H9 (cell line): ENCODE measurements at regions not wholly inside any gene's neighbourhood (a gene's known extent, or its start where the extent isn't known, plus 50 kb on each side); places are given as distances from the start of the nearest gene placed in this dataset.

Experiments
- DNase-seq: peaks from one replicate; pipeline ENCODE4 v3.0.0-alpha.2; 2017
- H2AFZ ChIP-seq: one replicate; pipeline ENCODE4 v1.6.1; 2013; ENCODE audit warnings: mild to moderate bottlenecking, low read length, control low read depth, moderate library complexity
- H2AK5ac ChIP-seq: 2 replicates; pipeline ENCODE4 v1.6.1; 2013; ENCODE audit warnings: low read length, control low read depth, mixed read lengths; ENCODE audit not compliant: insufficient read length
- H2BK120ac ChIP-seq: one replicate; pipeline ENCODE4 v1.6.1; 2013; ENCODE audit warnings: low read depth, mild to moderate bottlenecking, low read length, control low read depth, inconsistent platforms; ENCODE audit not compliant: poor library complexity, severe bottlenecking
- H2BK12ac ChIP-seq: 2 replicates; pipeline ENCODE4 v1.6.1; 2013; ENCODE audit warnings: low read length, control low read depth, mixed read lengths, low read depth; ENCODE audit not compliant: insufficient read length
- H2BK15ac ChIP-seq: 2 replicates; pipeline ENCODE4 v1.6.1; 2013; ENCODE audit warnings: low read depth, low read length, control low read depth
- H2BK20ac ChIP-seq: one replicate; pipeline ENCODE4 v1.6.1; 2013; ENCODE audit warnings: low read depth, mild to moderate bottlenecking, low read length, control low read depth, inconsistent platforms; ENCODE audit not compliant: poor library complexity, severe bottlenecking
- H2BK5ac ChIP-seq: 2 replicates; pipeline ENCODE4 v1.6.1; 2013; ENCODE audit warnings: low read length, control low read depth, mixed read lengths; ENCODE audit not compliant: insufficient read length
- H3K14ac ChIP-seq: 2 replicates; pipeline ENCODE4 v1.6.1; 2013; ENCODE audit warnings: low read length, control low read depth; ENCODE audit not compliant: insufficient read depth
- H3K18ac ChIP-seq: 2 replicates; pipeline ENCODE4 v1.6.1; 2013; ENCODE audit warnings: low read depth, mild to moderate bottlenecking, mixed read lengths, low read length, control low read depth; ENCODE audit not compliant: insufficient read length
- H3K23ac ChIP-seq: 2 replicates; pipeline ENCODE4 v1.6.1; 2013; ENCODE audit warnings: low read length, control low read depth, mixed read lengths, low read depth; ENCODE audit not compliant: insufficient read length
- H3K23me2 ChIP-seq: 2 replicates; pipeline ENCODE4 v1.6.1; 2013; ENCODE audit warnings: low read depth, mild to moderate bottlenecking, mixed read lengths, low read length, control low read depth; ENCODE audit not compliant: insufficient read length, poor library complexity, severe bottlenecking
- H3K27ac ChIP-seq: 2 replicates; pipeline ENCODE4 v1.5.1; 2013; ENCODE audit warnings: low read length, control low read depth, mixed read lengths, low read depth; ENCODE audit not compliant: insufficient read length
- H3K27me3 ChIP-seq: 2 replicates; pipeline ENCODE4 v1.6.1; 2013; ENCODE audit warnings: low read length, control low read depth, inconsistent platforms; ENCODE audit not compliant: insufficient read depth
- H3K4ac ChIP-seq: 2 replicates; pipeline ENCODE4 v1.6.1; 2013; ENCODE audit warnings: low read depth, mild to moderate bottlenecking, control low read depth, inconsistent platforms, low read length, moderate library complexity
- H3K4me1 ChIP-seq: 2 replicates; pipeline ENCODE4 v1.6.1; 2013; ENCODE audit warnings: low read length, control low read depth, inconsistent platforms; ENCODE audit not compliant: insufficient read depth
- H3K4me2 ChIP-seq: 2 replicates; pipeline ENCODE4 v1.6.1; 2013; ENCODE audit warnings: low read length, control low read depth, mixed read lengths; ENCODE audit not compliant: insufficient read length, insufficient read depth
- H3K56ac ChIP-seq: 2 replicates; pipeline ENCODE4 v1.6.1; 2013; ENCODE audit warnings: low read depth, mild to moderate bottlenecking, mixed read lengths, low read length, control low read depth; ENCODE audit not compliant: insufficient read length
- H3K79me1 ChIP-seq: 2 replicates; pipeline ENCODE4 v1.6.1; 2013; ENCODE audit warnings: low read depth, mild to moderate bottlenecking, moderate library complexity, low read length, control low read depth, inconsistent platforms; ENCODE audit not compliant: insufficient read depth, poor library complexity, severe bottlenecking
- H3K79me2 ChIP-seq: 2 replicates; pipeline ENCODE4 v1.6.1; 2013; ENCODE audit warnings: low read length, control low read depth, inconsistent platforms; ENCODE audit not compliant: insufficient read depth
- H3K9ac ChIP-seq: 2 replicates; pipeline ENCODE4 v1.6.1; 2013; ENCODE audit warnings: low read length, control low read depth, mixed read lengths; ENCODE audit not compliant: insufficient read length; ENCODE audit errors: extremely low read depth
- H3K9me3 ChIP-seq: one replicate; pipeline ENCODE4 v1.6.1; 2013; ENCODE audit warnings: low read depth, low read length, inconsistent platforms; ENCODE audit not compliant: control insufficient read depth
- H3T11ph ChIP-seq: one replicate; pipeline ENCODE4 v1.6.1; 2013; ENCODE audit warnings: mild to moderate bottlenecking, low read length, control low read depth, inconsistent platforms
- H4K20me1 ChIP-seq: one replicate; pipeline ENCODE4 v1.6.1; 2013; ENCODE audit not compliant: control insufficient read depth, insufficient read length, insufficient read depth
- H4K5ac ChIP-seq: 2 replicates; pipeline ENCODE4 v1.6.1; 2013; ENCODE audit warnings: low read depth, mild to moderate bottlenecking, mixed read lengths, low read length, control low read depth; ENCODE audit not compliant: insufficient read length
- H4K8ac ChIP-seq: replicated peaks from 2 replicates; pipeline ENCODE4 v1.6.1; 2013; ENCODE audit warnings: low read length, control low read depth, mixed read lengths, low read depth; ENCODE audit not compliant: insufficient read length
- H4K91ac ChIP-seq: 2 replicates; pipeline ENCODE4 v1.6.1; 2013; ENCODE audit warnings: low read depth, mild to moderate bottlenecking, moderate library complexity, mixed read lengths, low read length, control low read depth; ENCODE audit not compliant: insufficient read length
- H3K27ac Mint-ChIP-seq, 3 experiments: 2 replicates in 2 of 3; 3 replicates in 1 of 3; pipeline ENCODE4 v1.8.0; 2020 to 2021; ENCODE audit warnings: mixed read lengths in 3 of 3, mild to moderate bottlenecking in 1 of 3, moderate library complexity in 1 of 3
- H3K27me3 Mint-ChIP-seq: 2 replicates; pipeline ENCODE4 v1.8.0; 2021; ENCODE audit warnings: low read depth, mild to moderate bottlenecking, moderate library complexity, mixed read lengths
- H3K36me3 Mint-ChIP-seq, 3 experiments: 2 replicates in 2 of 3; 3 replicates in 1 of 3; pipeline ENCODE4 v1.8.0; 2020 to 2021; ENCODE audit warnings: low read depth in 3 of 3, mixed read lengths in 3 of 3; ENCODE audit not compliant: insufficient read depth in 1 of 3
- H3K4me1 Mint-ChIP-seq, 2 experiments: 2 replicates each; pipeline ENCODE4 v1.8.0; 2020; ENCODE audit warnings: mixed read lengths in 2 of 2
- H3K4me3 Mint-ChIP-seq, 2 experiments: 2 replicates in 1 of 2; 3 replicates in 1 of 2; pipeline ENCODE4 v1.8.0; 2020 to 2021; ENCODE audit warnings: mild to moderate bottlenecking in 2 of 2, mixed read lengths in 2 of 2, moderate library complexity in 1 of 2
- H3K9me3 Mint-ChIP-seq, 2 experiments: 2 replicates in 1 of 2; 3 replicates in 1 of 2; pipeline ENCODE4 v1.8.0; 2020; ENCODE audit warnings: mild to moderate bottlenecking in 2 of 2, mixed read lengths in 2 of 2, moderate library complexity in 1 of 2
- WGBS: extraction: QIAGEN DNeasy Blood & Tissue Kit; methylation state at CpG from one replicate; pipeline ENCODE4 v1.1.7; 2013; ENCODE audit warnings: missing lambda C conversion rate, low lambda C conversion rate, mixed read lengths; ENCODE audit not compliant: insufficient read length; ENCODE audit errors: extremely low coverage; 5-methylcytosine and 5-hydroxymethylcytosine counted together
- TF ChIP-seq, protein P1 (sequence below): fragments of 200-600 bp; sonication (generic); conservative IDR thresholded peaks from 3 replicates; pipeline ENCODE4 v1.8.0; 2021; ENCODE audit warnings: antibody characterized with exemption, mild to moderate bottlenecking

DNA sequence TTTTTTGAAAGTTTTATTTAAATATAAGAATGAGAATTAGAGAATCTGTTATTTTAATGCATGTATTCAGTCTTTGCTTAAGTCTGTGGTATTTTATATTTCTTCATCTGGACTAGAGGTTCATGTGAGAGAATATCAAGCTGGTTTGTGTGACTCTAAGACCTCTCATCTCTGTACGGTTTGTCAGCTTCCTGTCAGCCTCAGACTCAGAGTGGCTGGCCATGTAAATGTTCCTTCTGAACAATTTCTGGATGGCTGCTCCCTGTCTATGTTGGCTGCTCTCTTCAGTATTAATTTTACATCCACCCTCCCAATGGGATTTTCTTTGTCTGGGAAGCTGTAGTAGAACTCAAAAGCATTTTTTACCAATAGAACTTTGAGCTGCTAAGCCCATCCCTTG, 225.3 kb upstream of the THUMPD2 start:
- H3K27ac Mint-ChIP-seq, result no peak overlapping the region
- no peak overlapping the region for H2BK15ac ChIP-seq
- H4K20me1 ChIP-seq, result no peaks in the 10 kb centered on the region
- no peaks in the 10 kb centered on the region for H3K4me1 Mint-ChIP-seq
- H3K79me2 ChIP-seq, result no peaks in the 10 kb centered on the region
- no peak overlapping the region for H4K5ac ChIP-seq
- no peak overlapping the region for H3K9ac ChIP-seq
- H3K9me3 ChIP-seq, result no peaks in the 10 kb centered on the region
- H3K27me3 Mint-ChIP-seq, result no peaks in the 10 kb centered on the region
- no peak for DNase-seq
- no peak overlapping the region for H2AFZ ChIP-seq
- no peaks in the 10 kb centered on the region for H3K27me3 ChIP-seq
- no peaks in the 10 kb centered on the region for H3K4me1 ChIP-seq
- H2BK12ac ChIP-seq, result no peak overlapping the region
- no peak overlapping the region for H2BK5ac ChIP-seq
- TF ChIP-seq, protein P1, sequence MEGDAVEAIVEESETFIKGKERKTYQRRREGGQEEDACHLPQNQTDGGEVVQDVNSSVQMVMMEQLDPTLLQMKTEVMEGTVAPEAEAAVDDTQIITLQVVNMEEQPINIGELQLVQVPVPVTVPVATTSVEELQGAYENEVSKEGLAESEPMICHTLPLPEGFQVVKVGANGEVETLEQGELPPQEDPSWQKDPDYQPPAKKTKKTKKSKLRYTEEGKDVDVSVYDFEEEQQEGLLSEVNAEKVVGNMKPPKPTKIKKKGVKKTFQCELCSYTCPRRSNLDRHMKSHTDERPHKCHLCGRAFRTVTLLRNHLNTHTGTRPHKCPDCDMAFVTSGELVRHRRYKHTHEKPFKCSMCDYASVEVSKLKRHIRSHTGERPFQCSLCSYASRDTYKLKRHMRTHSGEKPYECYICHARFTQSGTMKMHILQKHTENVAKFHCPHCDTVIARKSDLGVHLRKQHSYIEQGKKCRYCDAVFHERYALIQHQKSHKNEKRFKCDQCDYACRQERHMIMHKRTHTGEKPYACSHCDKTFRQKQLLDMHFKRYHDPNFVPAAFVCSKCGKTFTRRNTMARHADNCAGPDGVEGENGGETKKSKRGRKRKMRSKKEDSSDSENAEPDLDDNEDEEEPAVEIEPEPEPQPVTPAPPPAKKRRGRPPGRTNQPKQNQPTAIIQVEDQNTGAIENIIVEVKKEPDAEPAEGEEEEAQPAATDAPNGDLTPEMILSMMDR, result no peak
- H3T11ph ChIP-seq, result no peak overlapping the region
- WGBS, result no CpG with 5 or more reads among the region's 1 CpG
- no peak overlapping the region for H2AK5ac ChIP-seq
- no peak overlapping the region for H3K14ac ChIP-seq
- H3K4ac ChIP-seq, result no peak overlapping the region
- no peak overlapping the region for H3K27ac ChIP-seq
- H3K4me3 Mint-ChIP-seq, result no peak overlapping the region
- no peaks in the 10 kb centered on the region for H3K79me1 ChIP-seq
- no peak overlapping the region for H2BK20ac ChIP-seq
- H3K23me2 ChIP-seq, result no peaks in the 10 kb centered on the region
- no peak overlapping the region for H4K8ac ChIP-seq
- no peak overlapping the region for H3K4me2 ChIP-seq
- no peak overlapping the region for H3K56ac ChIP-seq
- H3K9me3 Mint-ChIP-seq, result no peaks in the 10 kb centered on the region
- H2BK120ac ChIP-seq, result no peak overlapping the region
- no peak overlapping the region for H4K91ac ChIP-seq
- H3K23ac ChIP-seq, result no peak overlapping the region
- no peak overlapping the region for H3K18ac ChIP-seq
- no peaks in the 10 kb centered on the region for H3K36me3 Mint-ChIP-seq
